ENCODE measurements at regions not wholly inside any gene's neighbourhood (a gene's known extent, or its start where the extent isn't known, plus 50 kb on each side); places are given as distances from the start of the nearest gene placed in this dataset.

GRCh38 chr1:216937491-216937890 lies 214.3 kb upstream of the ESRRG start:
- TF ChIP-seq CTCF (IDR thresholded peaks at IDR 0.05) (no peak), EP300 (IDR thresholded peaks at IDR 0.05; ENCODE audit: low read depth) (no peak)
